ENCODE measurements at regions not wholly inside any gene's neighbourhood (a gene's known extent, or its start where the extent isn't known, plus 50 kb on each side); places are given as distances from the start of the nearest gene placed in this dataset.
"Not testable (repeated sequence)": the region's sequence is repeated elsewhere in the genome, so short reads cannot be mapped to it uniquely, and the experiment has no call there.

DNA sequence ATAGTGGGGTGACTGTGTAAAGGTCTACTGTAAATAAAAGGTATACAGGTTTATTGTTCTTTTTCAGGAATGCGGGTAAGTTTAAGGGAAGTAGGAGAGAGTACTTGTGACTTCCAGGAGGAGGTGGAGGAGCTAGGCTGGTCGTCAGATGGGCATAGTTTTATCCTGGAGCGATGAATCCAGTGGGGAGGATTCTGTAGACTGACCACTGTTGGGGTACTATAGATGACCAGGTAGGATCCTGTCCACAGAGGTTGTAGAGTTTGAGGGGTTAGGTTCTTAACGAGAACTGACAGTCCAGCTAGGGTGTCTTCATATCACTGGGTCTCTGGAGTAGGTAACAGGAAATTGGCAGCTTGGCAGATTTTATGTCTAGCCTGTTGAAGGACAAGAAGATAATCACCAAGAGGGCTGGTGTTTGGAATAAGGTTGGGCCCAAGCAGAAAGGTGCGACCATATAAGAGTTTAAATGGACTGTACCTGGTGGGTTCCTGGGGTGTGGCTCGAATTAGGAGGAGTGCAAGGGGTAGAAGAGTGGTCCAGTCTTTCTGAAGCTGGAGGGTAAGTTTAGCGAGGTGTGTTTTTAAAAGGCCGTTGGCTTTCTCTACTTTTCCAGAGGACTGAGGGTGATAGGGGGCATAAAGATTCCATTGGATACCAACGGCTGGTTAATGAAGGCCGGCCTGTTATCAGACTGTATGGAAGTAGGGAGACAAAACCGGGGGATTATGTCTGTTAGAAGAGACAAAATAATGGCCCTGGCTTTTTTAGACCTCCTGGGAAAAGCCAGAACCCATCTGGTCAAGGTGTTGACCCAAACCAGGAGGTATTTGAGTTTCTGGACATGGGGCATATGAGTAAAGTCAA, 751.3 kb upstream of the ADGRB3 start:
- no peak overlapping the region for H3K4me3 ChIP-seq (ENCODE audit: low read depth, low read length)
- POLR2A ChIA-PET, result no interaction called here
- CTCF ChIA-PET, result no interaction called here
- TF ChIP-seq, protein P1, sequence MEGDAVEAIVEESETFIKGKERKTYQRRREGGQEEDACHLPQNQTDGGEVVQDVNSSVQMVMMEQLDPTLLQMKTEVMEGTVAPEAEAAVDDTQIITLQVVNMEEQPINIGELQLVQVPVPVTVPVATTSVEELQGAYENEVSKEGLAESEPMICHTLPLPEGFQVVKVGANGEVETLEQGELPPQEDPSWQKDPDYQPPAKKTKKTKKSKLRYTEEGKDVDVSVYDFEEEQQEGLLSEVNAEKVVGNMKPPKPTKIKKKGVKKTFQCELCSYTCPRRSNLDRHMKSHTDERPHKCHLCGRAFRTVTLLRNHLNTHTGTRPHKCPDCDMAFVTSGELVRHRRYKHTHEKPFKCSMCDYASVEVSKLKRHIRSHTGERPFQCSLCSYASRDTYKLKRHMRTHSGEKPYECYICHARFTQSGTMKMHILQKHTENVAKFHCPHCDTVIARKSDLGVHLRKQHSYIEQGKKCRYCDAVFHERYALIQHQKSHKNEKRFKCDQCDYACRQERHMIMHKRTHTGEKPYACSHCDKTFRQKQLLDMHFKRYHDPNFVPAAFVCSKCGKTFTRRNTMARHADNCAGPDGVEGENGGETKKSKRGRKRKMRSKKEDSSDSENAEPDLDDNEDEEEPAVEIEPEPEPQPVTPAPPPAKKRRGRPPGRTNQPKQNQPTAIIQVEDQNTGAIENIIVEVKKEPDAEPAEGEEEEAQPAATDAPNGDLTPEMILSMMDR (IDR thresholded peaks at IDR 0.05; ENCODE audit: insufficient read depth, low read length, missing control alignments), result no peak
- no peak for DNase-seq (ENCODE audit: low read depth, low spot score)

DNA sequence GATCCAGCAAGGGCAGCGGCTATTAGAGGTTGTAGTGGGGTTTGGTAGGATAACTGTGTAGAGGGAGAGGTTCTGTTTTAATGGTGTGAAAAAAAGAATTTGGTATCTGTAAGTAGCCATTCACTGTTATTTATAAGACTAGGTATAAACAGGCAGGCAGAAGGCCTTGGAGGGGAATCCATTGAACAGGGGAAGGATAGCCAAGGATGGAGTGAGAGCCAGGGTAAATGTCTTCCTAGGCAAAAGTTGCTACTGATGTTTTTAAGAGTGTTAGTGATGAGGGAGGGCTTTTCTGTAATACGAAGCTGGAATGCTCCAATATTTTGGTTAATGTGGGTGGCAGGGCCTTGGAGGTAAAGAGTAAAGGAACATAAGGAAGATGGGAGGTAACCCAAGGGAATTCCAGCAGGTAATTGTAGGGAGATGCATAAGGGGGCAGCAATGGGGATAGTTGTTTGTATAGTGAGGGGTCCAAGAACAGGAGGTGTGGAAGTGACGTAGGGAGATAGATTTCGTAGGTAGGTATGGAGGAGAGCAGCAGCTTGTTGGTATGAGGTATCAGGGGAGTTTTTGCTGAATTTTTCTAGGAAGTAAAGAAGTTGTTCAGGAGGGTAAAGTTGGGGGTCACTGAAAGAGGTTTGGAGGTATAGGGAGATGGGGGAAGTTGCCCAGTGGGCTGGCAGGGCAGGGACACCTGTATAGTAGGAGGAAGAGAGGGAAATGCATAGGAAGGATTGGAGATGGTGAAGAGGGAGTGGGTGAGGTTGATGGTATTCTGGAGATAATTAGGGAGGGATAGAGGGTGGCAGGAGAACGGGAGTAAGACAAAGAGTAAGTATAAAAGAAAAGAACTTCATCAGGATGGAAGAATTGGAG, 752.4 kb upstream of the ADGRB3 start:
- no peak for DNase-seq (ENCODE audit: low read depth, low spot score)
- TF ChIP-seq, protein P1 (IDR thresholded peaks at IDR 0.05; ENCODE audit: insufficient read depth, low read length, missing control alignments), result no peak

DNA sequence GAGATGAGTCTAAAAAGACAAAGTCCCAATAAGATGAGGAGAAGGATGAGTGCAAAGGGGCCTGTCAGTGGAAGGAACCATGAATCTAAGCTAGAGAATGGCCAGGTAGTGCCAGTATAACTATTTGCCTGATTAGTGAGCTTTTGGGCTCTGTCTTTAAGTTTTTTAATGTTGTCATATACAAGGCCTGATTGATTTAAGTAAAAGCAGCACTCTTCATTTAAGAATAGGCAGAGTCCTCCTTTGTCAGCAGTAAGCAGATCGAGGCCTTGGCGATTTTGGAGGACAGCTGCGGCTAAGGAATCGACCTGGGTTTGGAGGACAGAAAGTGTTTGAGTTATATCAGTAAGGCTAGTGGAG, 753.4 kb upstream of the ADGRB3 start:
- TF ChIP-seq, protein P1 (IDR thresholded peaks at IDR 0.05; ENCODE audit: insufficient read depth, low read length, missing control alignments), result no peak
- POLR2A ChIA-PET, result no interaction called here
- no peak overlapping the region for H3K4me3 ChIP-seq (ENCODE audit: low read depth, low read length)
- CTCF ChIA-PET, result no interaction called here
- no peak for DNase-seq (ENCODE audit: low read depth, low spot score)

More for the DNA sequence above, 752.4 kb upstream of the ADGRB3 start:
- ChIA-PET CTCF (no interaction called here), POLR2A (no interaction called here)
- no peak overlapping the region for H3K4me3 ChIP-seq (ENCODE audit: low read depth, low read length)

DNA sequence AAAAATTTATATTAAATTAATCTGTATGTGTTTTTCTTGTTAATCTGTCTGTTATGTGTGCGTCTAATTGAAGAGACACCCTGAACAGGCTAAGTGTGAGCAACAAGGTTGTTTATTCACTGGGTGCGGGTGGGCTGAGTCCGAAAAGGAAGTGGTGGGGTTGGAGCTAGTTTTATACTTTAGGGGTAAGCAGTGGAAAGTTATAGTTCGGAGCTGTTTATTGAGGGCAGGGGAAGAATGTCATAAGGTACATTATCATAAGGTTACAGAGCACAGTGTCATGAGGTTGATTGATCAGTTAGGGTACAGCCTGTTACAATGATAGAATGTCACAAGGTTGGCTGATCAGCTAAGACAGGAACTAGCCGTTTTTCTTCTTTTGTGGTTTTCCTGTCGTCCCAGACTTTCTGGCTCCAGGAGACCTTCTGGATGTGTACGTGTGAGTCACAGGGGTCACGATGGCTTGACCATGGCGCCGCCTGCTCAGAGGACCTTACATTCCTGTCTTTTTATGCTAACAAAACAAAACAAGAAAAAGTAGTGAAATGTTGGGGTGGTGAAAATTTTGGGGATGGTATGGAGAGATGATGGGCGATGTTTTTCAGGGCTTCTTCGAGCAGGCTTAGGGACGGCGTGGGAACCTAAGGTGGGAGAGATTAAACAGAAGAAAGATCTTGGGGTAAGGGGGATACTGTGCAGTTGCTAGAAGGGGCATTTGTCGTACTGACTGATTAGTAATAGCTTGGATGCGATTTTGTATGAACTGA, 754.0 kb upstream of the ADGRB3 start:
- ChIA-PET POLR2A (no interaction called here), CTCF (no interaction called here)
- no peak for DNase-seq (ENCODE audit: low read depth, low spot score)
- TF ChIP-seq, protein P1 (IDR thresholded peaks at IDR 0.05; ENCODE audit: insufficient read depth, low read length, missing control alignments), result no peak
- no peak overlapping the region for H3K4me3 ChIP-seq (ENCODE audit: low read depth, low read length)

DNA sequence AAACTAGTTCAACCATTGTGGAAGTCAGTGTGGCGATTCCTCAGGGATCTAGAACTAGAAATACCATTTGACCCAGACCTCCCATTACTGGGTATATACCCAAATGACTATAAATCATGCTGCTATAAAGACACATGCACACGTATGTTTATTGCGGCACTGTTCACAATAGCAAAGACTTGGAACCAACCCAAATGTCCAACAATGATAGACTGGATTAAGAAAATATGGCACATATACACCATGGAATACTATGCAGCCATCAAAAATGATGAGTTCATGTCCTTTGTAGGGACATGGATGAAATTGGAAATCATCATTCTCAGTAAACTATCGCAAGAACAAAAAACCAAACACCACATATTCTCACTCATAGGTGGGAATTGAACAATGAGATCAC, 754.7 kb upstream of the ADGRB3 start:
- POLR2A ChIA-PET; CTCF ChIA-PET; H3K4me3 ChIP-seq (ENCODE audit: low read depth, low read length); DNase-seq (ENCODE audit: low read depth, low spot score): not testable (repeated sequence)

DNA sequence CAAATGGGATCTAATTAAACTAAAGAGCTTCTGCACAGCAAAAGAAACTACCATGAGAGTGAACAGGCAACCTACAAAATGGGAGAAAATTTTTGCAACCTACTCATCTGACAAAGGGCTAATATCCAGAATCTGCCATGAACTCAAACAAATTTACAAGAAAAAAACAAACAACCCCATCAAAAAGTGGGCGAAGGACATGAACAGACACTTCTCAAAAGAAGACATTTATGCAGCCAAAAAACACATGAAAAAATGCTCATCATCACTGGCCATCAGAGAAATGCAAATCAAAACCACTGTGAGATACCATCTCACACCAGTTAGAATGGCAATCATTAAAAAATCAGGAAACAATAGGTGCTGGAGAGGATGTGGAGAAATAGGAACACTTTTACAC, 755.2 kb upstream of the ADGRB3 start:
- DNase-seq (ENCODE audit: low read depth, low spot score); H3K4me3 ChIP-seq (ENCODE audit: low read depth, low read length); CTCF ChIA-PET; POLR2A ChIA-PET: not testable (repeated sequence)

DNA sequence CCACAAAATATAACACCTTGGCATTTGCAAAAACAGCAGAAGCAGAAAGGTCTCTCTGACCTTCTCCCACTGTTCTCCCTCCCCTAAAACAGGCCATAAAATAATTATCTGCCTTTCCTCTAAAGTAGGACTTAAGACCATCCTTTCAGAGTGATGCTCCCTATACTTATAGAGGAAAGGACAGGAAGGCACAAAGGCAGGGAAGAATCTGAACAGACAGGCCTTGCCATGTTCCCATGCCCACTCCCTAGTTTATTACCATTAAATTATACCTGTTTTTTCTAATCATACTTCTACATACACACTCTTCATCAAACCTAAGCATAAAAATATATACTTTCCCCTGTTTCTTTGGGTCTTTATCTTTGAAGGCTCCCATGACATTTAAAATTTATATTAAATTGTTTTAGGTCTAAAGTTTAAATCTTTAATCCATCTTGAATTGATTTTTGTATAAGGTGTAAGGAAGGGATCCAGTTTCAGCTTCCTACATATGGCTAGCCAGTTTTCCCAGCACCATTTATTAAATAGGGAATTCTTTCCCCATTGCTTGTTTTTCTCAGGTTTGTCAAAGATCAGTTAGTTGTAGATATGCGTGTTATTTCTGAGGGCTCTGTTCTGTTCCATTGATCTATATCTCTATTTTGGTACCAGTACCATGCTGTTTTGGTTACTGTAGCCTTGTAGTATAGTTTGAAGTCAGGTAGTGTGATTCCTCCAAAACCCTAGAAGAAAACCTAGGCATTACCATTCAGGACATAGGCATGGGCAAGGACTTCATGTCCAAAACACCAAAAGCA, 755.8 kb upstream of the ADGRB3 start:
- POLR2A ChIA-PET, result not testable (repeated sequence)
- CTCF ChIA-PET, result interaction anchor here (1.4 kb wide), 1 partner anchor 40 kb away, joined by 3 read pairs; no protein-coding TSS in a partner anchor

DNA sequence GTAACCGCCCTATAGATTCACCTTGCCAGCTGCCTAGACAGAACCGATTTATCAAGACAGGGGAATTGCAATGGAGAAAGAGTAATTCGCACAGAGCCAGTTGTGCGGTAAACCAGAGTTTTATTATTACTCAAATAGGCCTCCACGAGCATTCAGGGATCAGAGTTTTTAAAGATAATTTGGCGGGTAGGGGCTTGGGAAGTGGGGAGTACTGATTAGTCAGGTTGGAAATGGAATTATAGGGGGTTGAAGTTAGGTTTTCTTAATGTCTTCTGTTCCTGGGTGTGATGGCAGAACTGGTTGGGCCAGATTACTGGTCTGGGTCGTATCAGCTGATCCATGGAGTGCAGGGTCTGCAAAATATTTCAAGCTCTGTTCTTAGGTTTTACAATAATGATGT, 756.9 kb upstream of the ADGRB3 start:
- DNase-seq (ENCODE audit: low read depth, low spot score); H3K4me3 ChIP-seq (ENCODE audit: low read depth, low read length); POLR2A ChIA-PET: not testable (repeated sequence)
- CTCF ChIA-PET, result interaction anchor here (1.4 kb wide), 1 partner anchor 39 kb away, joined by 3 read pairs; no protein-coding TSS in a partner anchor

More for the DNA sequence above, 755.8 kb upstream of the ADGRB3 start:
- DNase-seq (ENCODE audit: low read depth, low spot score); H3K4me3 ChIP-seq (ENCODE audit: low read depth, low read length): not testable (repeated sequence)

Measured in AG04449 (cell line).